Stomach (tissue), 4 donors: ENCODE measurements at regions not wholly inside any gene's neighbourhood (a gene's known extent, or its start where the extent isn't known, plus 50 kb on each side); places are given as distances from the start of the nearest gene placed in this dataset.

Experiments used
- CTCF ChIP-seq, 7 experiments: fragments of 450-650 bp in 4 of 7; fragments of 200-600 bp in 3 of 7; sonication (generic) in 3 of 7; IDR thresholded peaks; one replicate each; pipeline ENCODE4 v1.5.1; 2016 to 2019; ENCODE audit warnings: antibody characterized with exemption in 7 of 7, control low read depth in 2 of 7, mild to moderate bottlenecking in 1 of 7
- POLR2A ChIP-seq, 4 donors: fragments of 450-650 bp; IDR thresholded peaks; one replicate each; pipeline ENCODE4 v1.6.1; 2016; ENCODE audit warnings: antibody characterized with exemption in 4 of 4, control low read depth in 2 of 4, mild to moderate bottlenecking in 1 of 4, moderate library complexity in 1 of 4

GRCh38 chr18:73409242-73409641, 541.5 kb upstream of the NETO1 start:
- TF ChIP-seq CTCF (IDR thresholded peaks at IDR 0.05): no peak
- no peak for TF ChIP-seq POLR2A (IDR thresholded peaks at IDR 0.05)
